Stimulated activated effector memory CD8-positive, alpha-beta T cell treated with anti-CD3 and anti-CD28 coated beads, Interleukin-12 subunit alpha, Interleukin-12 subunit beta, amount 100 ng/mL, for 72 hours (primary cell): ENCODE measurements at regions not wholly inside any gene's neighbourhood (a gene's known extent, or its start where the extent isn't known, plus 50 kb on each side); places are given as distances from the start of the nearest gene placed in this dataset.

ENCODE experiments used
- ATAC-seq: fragments of 150-1000 bp; cut with Tn5 transposase; 2 replicates; pipeline ENCODE4 v1.10.0; 2021
- DNase-seq, 2 donors: peaks; one replicate each; pipeline ENCODE4 v3.0.0; 2021 to 2022; ENCODE audit warnings: low spot score in 2 of 2
- H3K27ac Mint-ChIP-seq: one replicate; pipeline ENCODE4 v1.8.0; 2022; ENCODE audit warnings: mild to moderate bottlenecking, mixed read lengths
- H3K36me3 Mint-ChIP-seq: one replicate; pipeline ENCODE4 v1.8.0; 2022; ENCODE audit warnings: mild to moderate bottlenecking, mixed read lengths
- H3K4me1 Mint-ChIP-seq: one replicate; pipeline ENCODE4 v1.8.0; 2022; ENCODE audit warnings: mixed read lengths
- H3K4me3 Mint-ChIP-seq: one replicate; pipeline ENCODE4 v1.8.0; 2022; ENCODE audit warnings: mild to moderate bottlenecking, mixed read lengths
- H3K9me3 Mint-ChIP-seq: one replicate; pipeline ENCODE4 v1.8.0; 2022; ENCODE audit warnings: mixed read lengths

GRCh38 chr2:14354231-14354630 is 278.3 kb upstream of the LRATD1 start:
- no peak for DNase-seq

DNA sequence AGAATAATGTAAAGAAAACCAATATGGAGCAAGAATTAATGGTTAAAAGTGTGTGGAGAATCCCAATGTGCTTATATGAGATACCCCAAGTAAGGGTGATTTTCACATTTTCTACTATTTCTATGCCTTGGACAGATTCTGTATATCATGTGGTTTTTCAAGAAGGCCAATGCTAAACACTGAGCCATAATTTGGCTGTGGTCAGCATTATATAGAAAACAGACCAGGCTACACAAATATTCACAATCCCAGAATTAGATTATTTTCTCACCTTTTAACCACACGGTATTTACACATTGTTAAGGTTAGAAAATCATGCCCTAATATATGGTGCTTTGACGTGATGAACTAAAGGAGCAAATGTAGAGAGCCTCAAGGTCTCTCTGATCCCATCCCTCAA is 277.4 kb upstream of the LRATD1 start:
- peaks cover 12% of the 10 kb centered on the region for H3K9me3 Mint-ChIP-seq
- ATAC-seq = no peak
- H3K27ac Mint-ChIP-seq = no peak overlapping the region
- H3K4me3 Mint-ChIP-seq = no peak overlapping the region
- DNase-seq = no peak
- no peaks in the 10 kb centered on the region for H3K4me1 Mint-ChIP-seq
- H3K36me3 Mint-ChIP-seq = no peaks in the 10 kb centered on the region

More at GRCh38 chr2:14354231-14354630, 278.3 kb upstream of the LRATD1 start:
- ATAC-seq = no peak
- Mint-ChIP-seq H3K9me3 (peaks cover 17% of the 10 kb centered on the region), H3K4me3 (no peak overlapping the region), H3K27ac (no peak overlapping the region), H3K36me3 (no peaks in the 10 kb centered on the region), H3K4me1 (no peaks in the 10 kb centered on the region)

GRCh38 chr2:14358339-14358738 is 274.2 kb upstream of the LRATD1 start:
- DNase-seq (no peak), ATAC-seq (no peak)
- H3K4me3 Mint-ChIP-seq = no peak overlapping the region
- H3K4me1 Mint-ChIP-seq = no peaks in the 10 kb centered on the region
- H3K9me3 Mint-ChIP-seq = peaks cover 9% of the 10 kb centered on the region
- H3K27ac Mint-ChIP-seq = no peak overlapping the region
- H3K36me3 Mint-ChIP-seq = no peaks in the 10 kb centered on the region

GRCh38 chr2:14358774-14359173 is 273.7 kb upstream of the LRATD1 start:
- Mint-ChIP-seq H3K27ac (no peak overlapping the region), H3K4me3 (no peak overlapping the region), H3K9me3 (peaks cover 11% of the 10 kb centered on the region), H3K36me3 (no peaks in the 10 kb centered on the region), H3K4me1 (no peaks in the 10 kb centered on the region)
- DNase-seq (no peak), ATAC-seq (no peak)

DNA sequence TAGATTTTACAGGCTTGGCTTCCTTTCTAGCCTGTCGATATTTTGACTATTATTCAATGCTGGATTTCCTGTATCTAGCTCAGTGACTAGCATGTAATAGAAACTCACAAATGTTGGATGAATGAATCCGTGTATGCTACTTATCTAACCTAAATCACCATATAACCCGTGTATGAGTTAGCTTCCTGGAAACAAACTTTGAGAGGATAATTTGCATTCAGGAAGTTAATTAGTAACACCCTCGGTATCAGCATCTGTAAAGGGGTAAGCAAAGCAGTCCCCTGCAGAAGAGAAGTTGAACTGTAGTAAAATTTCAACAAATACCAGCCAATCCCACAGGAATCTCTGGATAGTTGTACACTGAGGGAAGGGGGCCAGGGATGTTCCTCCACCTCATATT is 269.4 kb upstream of the LRATD1 start:
- Mint-ChIP-seq H3K4me1 (no peaks in the 10 kb centered on the region), H3K27ac (no peak overlapping the region), H3K4me3 (no peak overlapping the region), H3K36me3 (no peaks in the 10 kb centered on the region), H3K9me3 (peaks cover 9% of the 10 kb centered on the region)
- ATAC-seq (no peak), DNase-seq (no peak)

DNA sequence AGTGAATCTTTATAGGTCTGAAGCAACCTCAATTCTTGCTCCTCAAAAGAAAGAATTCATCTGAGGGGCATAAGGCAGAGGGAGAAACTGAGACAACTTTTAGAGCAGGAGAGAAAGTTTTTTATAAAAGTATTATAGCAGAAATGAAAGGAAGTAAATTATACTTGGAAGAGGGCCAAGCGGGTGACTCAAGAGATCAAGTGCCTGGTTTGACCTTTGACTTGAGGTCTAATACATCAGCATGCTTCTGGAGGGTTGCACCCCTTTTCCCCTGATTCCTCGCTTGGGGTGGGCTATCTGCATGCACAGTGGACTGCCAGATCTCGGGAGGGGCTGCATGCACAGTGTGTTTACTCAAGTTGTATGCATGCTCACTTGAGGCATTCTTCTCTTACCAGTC is 268.5 kb upstream of the LRATD1 start:
- H3K9me3 Mint-ChIP-seq = peaks cover 9% of the 10 kb centered on the region
- ATAC-seq = no peak
- no peak for DNase-seq
- H3K27ac Mint-ChIP-seq = no peak overlapping the region
- no peaks in the 10 kb centered on the region for H3K4me1 Mint-ChIP-seq
- no peaks in the 10 kb centered on the region for H3K36me3 Mint-ChIP-seq
- H3K4me3 Mint-ChIP-seq = no peak overlapping the region

- no peaks in the 10 kb centered on the region for H3K4me1 Mint-ChIP-seq
- no peak overlapping the region for H3K27ac Mint-ChIP-seq
- DNase-seq = no peak
- peaks cover 9% of the 10 kb centered on the region for H3K9me3 Mint-ChIP-seq
- no peak overlapping the region for H3K4me3 Mint-ChIP-seq
- H3K36me3 Mint-ChIP-seq = no peaks in the 10 kb centered on the region
- no peak for ATAC-seq
Observed at GRCh38 chr2:14364471-14364870, 268.0 kb upstream of the LRATD1 start.

DNA sequence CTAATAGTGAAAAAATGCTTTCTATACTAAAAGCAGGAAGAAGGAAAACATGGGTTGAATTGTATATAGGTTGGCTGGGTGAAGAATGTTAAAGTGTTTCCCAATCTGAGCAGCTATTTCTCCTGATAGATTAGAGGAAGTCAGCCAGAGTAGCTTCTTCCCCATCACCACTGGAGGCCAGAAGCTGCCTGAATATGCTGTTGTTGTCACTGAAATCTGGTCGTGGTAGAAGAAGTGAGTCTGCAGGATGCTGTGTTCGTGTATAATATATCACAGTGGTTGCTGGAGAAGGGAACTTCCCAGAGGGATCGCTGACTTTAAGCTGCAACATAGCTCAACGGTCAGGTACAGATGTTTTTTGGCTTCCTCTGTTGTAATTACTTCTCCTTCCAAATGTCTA is 247.5 kb upstream of the LRATD1 start:
- Mint-ChIP-seq H3K27ac (no peak overlapping the region), H3K9me3 (peaks cover 12% of the 10 kb centered on the region), H3K36me3 (no peaks in the 10 kb centered on the region), H3K4me3 (no peak overlapping the region), H3K4me1 (no peaks in the 10 kb centered on the region)
- ATAC-seq (no peak), DNase-seq (no peak)

- Mint-ChIP-seq H3K9me3 (peaks cover 12% of the 10 kb centered on the region), H3K36me3 (no peaks in the 10 kb centered on the region), H3K27ac (no peak overlapping the region), H3K4me1 (no peaks in the 10 kb centered on the region), H3K4me3 (no peak overlapping the region)
- ATAC-seq (no peak), DNase-seq (no peak)
Observed at GRCh38 chr2:14387332-14387731, 245.2 kb upstream of the LRATD1 start.

DNA sequence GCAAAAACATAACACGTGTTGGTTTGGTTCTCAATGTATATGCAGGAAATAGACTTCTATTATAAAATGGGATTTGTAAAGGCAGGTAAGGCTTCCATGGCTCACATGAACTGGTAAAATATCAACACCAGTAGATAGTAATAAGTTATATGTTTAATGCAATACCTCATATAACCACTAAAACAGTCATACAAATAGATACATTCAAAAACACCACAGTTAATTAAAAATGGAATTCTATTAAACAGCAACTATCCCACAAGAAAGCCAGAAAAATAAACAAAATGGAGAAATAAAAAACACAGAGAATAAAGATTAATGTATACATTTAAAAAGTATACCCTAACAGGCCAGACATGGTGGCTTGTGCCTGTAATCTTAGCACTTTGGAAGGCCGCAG is 243.8 kb upstream of the LRATD1 start:
- no peak overlapping the region for H3K4me3 Mint-ChIP-seq
- no peaks in the 10 kb centered on the region for H3K4me1 Mint-ChIP-seq
- no peaks in the 10 kb centered on the region for H3K36me3 Mint-ChIP-seq
- H3K27ac Mint-ChIP-seq = no peak overlapping the region
- ATAC-seq (no peak), DNase-seq (no peak)
- H3K9me3 Mint-ChIP-seq = peaks cover 12% of the 10 kb centered on the region

DNA sequence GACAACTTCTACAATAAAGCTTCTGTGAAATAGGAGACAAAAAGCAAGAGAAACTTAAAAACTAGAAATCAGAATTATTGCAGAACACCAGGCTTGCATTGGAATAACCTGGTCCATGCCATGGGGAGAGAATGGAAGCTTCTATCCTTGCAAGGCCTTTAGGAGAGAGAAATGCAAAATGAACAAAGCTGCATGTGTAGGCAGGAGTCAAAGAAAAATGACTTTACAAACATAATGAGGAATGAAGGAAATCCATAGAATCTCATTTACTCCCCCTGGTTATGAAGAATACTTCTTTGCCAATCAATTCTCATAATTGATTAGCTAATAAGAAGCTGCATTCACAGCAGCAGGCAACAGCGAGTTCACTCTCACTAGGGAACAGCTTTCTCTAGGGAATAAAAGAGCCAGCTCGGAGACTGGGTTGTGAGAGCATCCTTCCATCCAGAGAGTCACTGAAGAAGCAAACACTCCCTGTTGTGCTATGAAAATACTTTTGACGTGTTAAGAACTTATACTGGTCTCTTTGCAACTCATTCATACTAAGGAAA is 235.9 kb upstream of the LRATD1 start:
- Mint-ChIP-seq H3K36me3 (no peaks in the 10 kb centered on the region), H3K4me3 (no peak overlapping the region), H3K4me1 (no peaks in the 10 kb centered on the region), H3K9me3 (no peaks in the 10 kb centered on the region), H3K27ac (no peak overlapping the region)
- DNase-seq (no peak), ATAC-seq (no peak)

DNA sequence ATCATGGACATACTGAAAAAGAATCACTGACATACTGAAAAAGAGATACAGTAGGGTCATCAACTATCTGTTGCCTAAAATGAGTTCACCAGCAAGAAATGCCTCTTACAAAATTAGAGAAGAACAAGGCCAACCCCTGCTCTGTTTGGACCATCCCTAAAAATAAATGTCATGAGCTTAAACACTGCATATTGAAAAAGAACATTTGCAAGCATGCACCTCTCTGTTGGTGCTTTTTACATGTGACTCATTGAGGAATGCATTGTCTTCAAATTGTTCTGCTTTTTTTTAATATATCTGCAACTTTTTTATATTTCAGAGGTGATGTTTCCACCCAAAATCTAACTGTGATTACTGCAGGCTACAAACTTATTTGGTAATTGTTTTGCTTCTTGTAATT is 233.9 kb upstream of the LRATD1 start:
- H3K4me1 Mint-ChIP-seq = no peaks in the 10 kb centered on the region

GRCh38 chr2:14401873-14402272 is 230.6 kb upstream of the LRATD1 start:
- H3K27ac Mint-ChIP-seq = no peak overlapping the region
- no peak for DNase-seq
- H3K4me3 Mint-ChIP-seq = no peak overlapping the region
- no peak for ATAC-seq
- no peaks in the 10 kb centered on the region for H3K4me1 Mint-ChIP-seq
- H3K9me3 Mint-ChIP-seq = no peaks in the 10 kb centered on the region
- H3K36me3 Mint-ChIP-seq = no peaks in the 10 kb centered on the region

More for the DNA sequence above, 233.9 kb upstream of the LRATD1 start:
- no peak overlapping the region for H3K27ac Mint-ChIP-seq
- no peak for ATAC-seq
- DNase-seq = no peak
- no peaks in the 10 kb centered on the region for H3K9me3 Mint-ChIP-seq
- H3K36me3 Mint-ChIP-seq = no peaks in the 10 kb centered on the region
- H3K4me3 Mint-ChIP-seq = no peak overlapping the region

DNA sequence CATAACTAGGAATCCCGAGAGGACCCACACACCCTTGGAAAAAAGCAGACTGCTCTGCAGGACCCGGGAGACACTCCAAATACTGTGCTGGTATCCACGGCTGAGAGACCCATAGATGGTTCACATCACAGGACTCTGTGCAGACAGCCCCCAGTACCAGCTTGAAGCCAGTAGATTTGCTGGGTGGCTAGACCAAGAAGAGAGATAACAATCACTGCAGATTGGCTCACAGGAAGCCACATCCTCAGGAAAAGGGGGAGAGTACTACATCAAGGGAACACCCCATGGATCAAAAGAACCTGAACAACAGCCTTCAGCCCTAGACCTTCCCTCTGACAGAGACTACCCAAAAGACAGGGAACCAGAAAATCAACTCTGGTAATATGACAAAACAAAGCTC is 223.8 kb upstream of the LRATD1 start:
- H3K4me1 Mint-ChIP-seq = no peaks in the 10 kb centered on the region
- DNase-seq = no peak
- H3K9me3 Mint-ChIP-seq = peaks cover 16% of the 10 kb centered on the region
- H3K4me3 Mint-ChIP-seq = no peak overlapping the region
- no peak overlapping the region for H3K27ac Mint-ChIP-seq
- no peak for ATAC-seq
- H3K36me3 Mint-ChIP-seq = no peaks in the 10 kb centered on the region

- no peaks in the 10 kb centered on the region for H3K4me1 Mint-ChIP-seq
- no peaks in the 10 kb centered on the region for H3K36me3 Mint-ChIP-seq
- no peak for DNase-seq
- no peak overlapping the region for H3K27ac Mint-ChIP-seq
- no peak overlapping the region for H3K4me3 Mint-ChIP-seq
- peaks cover 18% of the 10 kb centered on the region for H3K9me3 Mint-ChIP-seq
- ATAC-seq = no peak
Observed at GRCh38 chr2:14417551-14417950, 215.0 kb upstream of the LRATD1 start.

DNA sequence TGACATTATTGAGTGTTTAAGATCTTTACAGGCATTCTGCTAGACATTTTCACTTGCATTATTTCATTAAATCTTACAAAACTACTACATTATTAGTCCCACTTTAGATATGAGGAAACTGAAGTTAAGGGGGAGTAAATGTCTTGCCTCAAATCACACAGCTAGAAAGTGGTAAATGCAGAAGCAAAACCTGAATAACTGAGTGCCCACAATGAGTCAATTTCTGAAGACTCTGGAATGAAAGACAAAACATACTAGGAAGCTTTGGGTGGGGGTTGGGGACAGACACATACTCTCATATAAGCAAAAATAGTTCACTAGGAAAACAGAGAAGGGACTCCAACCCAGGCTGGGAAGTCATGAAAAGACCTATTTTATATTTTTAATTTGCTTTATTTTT is 214.4 kb upstream of the LRATD1 start:
- Mint-ChIP-seq H3K9me3 (peaks cover 15% of the 10 kb centered on the region), H3K27ac (no peak overlapping the region), H3K4me3 (no peak overlapping the region), H3K4me1 (no peaks in the 10 kb centered on the region), H3K36me3 (no peaks in the 10 kb centered on the region)
- DNase-seq = no peak
- no peak for ATAC-seq

DNA sequence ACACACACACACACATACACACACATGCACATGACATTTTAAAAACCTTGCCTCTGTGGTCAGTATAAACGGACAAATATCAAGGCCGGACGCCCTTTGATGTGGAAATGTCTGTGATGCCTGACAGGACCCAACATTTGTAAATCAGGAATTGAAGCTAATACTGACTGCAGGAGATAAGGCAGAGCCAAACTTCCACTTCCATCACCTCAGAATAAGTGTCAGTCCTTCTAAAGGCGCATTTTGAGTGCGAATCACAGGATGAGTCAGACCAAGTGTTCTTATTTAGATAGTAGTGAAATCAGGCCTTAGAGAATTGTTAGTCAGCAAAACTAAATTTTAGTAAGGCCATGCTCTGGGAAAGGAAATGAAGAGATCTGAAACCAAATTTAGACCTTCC is 211.7 kb upstream of the LRATD1 start:
- ATAC-seq (no peak), DNase-seq (no peak)
- Mint-ChIP-seq H3K4me3 (no peak overlapping the region), H3K27ac (no peak overlapping the region), H3K4me1 (no peaks in the 10 kb centered on the region), H3K36me3 (no peaks in the 10 kb centered on the region), H3K9me3 (peaks cover 12% of the 10 kb centered on the region)
